ENCODE measurements at regions not wholly inside any gene's neighbourhood (a gene's known extent, or its start where the extent isn't known, plus 50 kb on each side); places are given as distances from the start of the nearest gene placed in this dataset.

DNA sequence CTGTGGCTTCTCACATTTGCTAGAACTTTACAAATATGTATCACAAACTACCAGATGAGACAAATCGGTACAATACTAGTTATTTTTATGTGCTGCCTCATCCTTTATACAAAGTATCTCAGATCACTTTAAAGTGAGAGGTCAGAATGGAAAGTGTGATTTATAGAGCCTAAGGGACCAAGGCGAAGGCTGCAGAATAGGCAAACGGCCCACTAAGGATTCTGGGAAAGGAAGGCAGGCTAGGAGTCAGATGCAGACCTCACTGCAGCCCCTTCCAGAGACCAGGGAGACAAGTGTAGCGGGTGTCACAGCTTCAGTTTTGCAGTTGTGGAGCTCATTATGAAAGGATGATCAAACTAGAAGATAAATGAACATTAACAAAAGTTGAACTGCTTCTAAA, 190.6 kb downstream of the HIBADH start:
- no peak for TF ChIP-seq CTCF (IDR thresholded peaks at IDR 0.05)

All from LNCAP (cell line).